GM12864 (cell line): ENCODE measurements at regions not wholly inside any gene's neighbourhood (a gene's known extent, or its start where the extent isn't known, plus 50 kb on each side); places are given as distances from the start of the nearest gene placed in this dataset.
"Not testable (repeated sequence)": the region's sequence is repeated elsewhere in the genome, so short reads cannot be mapped to it uniquely, and the experiment has no call there.

Source experiments
- DNase-seq: peaks from one replicate; pipeline ENCODE4 v3.0.0-alpha.2; 2011; ENCODE audit warnings: low read depth
- H3K4me3 ChIP-seq: 2 replicates; pipeline ENCODE4 v1.5.1; 2011; ENCODE audit warnings: mild to moderate bottlenecking, low read depth, low read length, control low read depth
- CTCF ChIP-seq: IDR thresholded peaks from 2 replicates; pipeline ENCODE4 v1.5.1; 2011; ENCODE audit warnings: low read depth, mild to moderate bottlenecking, moderate library complexity, low read length, control low read depth, inconsistent platforms; ENCODE audit errors: missing control alignments

DNA sequence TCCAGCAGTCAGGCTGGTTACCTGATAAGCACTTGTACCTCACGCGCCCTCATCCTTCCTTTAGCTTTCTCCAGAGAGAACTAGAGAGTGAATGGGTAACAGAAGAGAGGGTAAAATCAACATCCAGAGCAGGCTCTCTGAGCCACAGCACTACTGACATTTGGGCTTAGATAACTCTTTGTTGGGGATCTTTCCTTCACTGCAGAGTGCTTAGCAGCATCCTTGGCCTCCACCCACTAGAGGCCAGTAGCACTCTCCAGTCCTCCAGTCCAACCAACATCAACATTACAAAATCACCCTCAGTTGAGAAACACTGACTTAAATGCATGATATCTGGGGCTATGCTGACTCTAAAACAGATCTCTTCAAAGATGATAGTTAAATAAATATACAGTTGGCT is 220.7 kb downstream of the TACR3 start:
- no peak for DNase-seq
- peak; percentile 24 for TF ChIP-seq CTCF
- H3K4me3 ChIP-seq = no peak overlapping the region

GRCh38 chr4:103498161-103499070 is 221.4 kb downstream of the TACR3 start:
- peak; percentile 46 for DNase-seq
- TF ChIP-seq CTCF = no peak
- no peak overlapping the region for H3K4me3 ChIP-seq

- no peak for TF ChIP-seq CTCF
- no peak overlapping the region for H3K4me3 ChIP-seq
- DNase-seq = no peak
Measured at GRCh38 chr4:103497692-103498091, 222.1 kb downstream of the TACR3 start.

- H3K4me3 ChIP-seq = no peak overlapping the region
- TF ChIP-seq CTCF = no peak
- DNase-seq = no peak
Measured at GRCh38 chr4:103496800-103497199, 223.0 kb downstream of the TACR3 start.

- H3K4me3 ChIP-seq = no peak overlapping the region
- no peak for DNase-seq
- no peak for TF ChIP-seq CTCF
Measured at GRCh38 chr4:103493450-103494159, 226.2 kb downstream of the TACR3 start.

GRCh38 chr4:103485296-103485695 is 234.5 kb downstream of the TACR3 start:
- not testable (repeated sequence) for DNase-seq, H3K4me3 ChIP-seq
- peak; percentile 24 for TF ChIP-seq CTCF

DNA sequence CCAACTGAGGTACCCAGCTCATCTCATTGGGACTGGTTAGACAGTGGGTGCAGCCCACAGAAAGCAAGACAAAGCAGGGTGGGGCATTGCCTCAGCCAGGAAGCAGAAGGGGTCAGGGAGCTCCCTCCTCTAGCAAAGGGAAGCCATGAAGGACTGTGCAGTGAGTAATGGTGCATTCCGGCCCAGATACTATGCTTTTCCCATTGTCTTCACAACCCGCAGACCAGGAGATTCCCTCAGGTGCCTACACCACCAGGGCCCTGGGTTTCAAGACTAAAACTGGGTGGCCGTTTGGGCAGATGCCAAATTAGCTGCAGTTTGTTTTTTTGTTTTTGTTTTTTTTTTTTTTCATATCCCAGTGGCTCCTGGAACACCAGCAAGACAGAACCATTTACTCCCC is 235.3 kb downstream of the TACR3 start:
- no peak overlapping the region for H3K4me3 ChIP-seq
- DNase-seq = no peak
- no peak for TF ChIP-seq CTCF
